Kidney epithelial cell (primary cell): ENCODE measurements at regions not wholly inside any gene's neighbourhood (a gene's known extent, or its start where the extent isn't known, plus 50 kb on each side); places are given as distances from the start of the nearest gene placed in this dataset.

Experiments used
- DNase-seq: peaks from one replicate; pipeline ENCODE4 v3.0.0-alpha.2; 2010; ENCODE audit warnings: low read depth
- H3K27me3 ChIP-seq: 2 replicates; pipeline ENCODE4 v1.6.0; 2011; ENCODE audit warnings: low read length; ENCODE audit not compliant: control insufficient read depth, insufficient read depth
- H3K36me3 ChIP-seq: 2 replicates; pipeline ENCODE4 v1.5.1; 2011; ENCODE audit warnings: low read length; ENCODE audit not compliant: control insufficient read depth, insufficient read depth
- H3K4me3 ChIP-seq: 2 replicates; pipeline ENCODE4 v1.5.1; 2011; ENCODE audit warnings: low read depth, mild to moderate bottlenecking, control low read depth, low read length
- TF ChIP-seq, protein P1 (sequence below): IDR thresholded peaks from 2 replicates; pipeline ENCODE4 v1.5.1; 2011; ENCODE audit warnings: mild to moderate bottlenecking, moderate library complexity, low read length, control low read depth, inconsistent platforms; ENCODE audit not compliant: insufficient read depth, poor library complexity, severe bottlenecking

DNA sequence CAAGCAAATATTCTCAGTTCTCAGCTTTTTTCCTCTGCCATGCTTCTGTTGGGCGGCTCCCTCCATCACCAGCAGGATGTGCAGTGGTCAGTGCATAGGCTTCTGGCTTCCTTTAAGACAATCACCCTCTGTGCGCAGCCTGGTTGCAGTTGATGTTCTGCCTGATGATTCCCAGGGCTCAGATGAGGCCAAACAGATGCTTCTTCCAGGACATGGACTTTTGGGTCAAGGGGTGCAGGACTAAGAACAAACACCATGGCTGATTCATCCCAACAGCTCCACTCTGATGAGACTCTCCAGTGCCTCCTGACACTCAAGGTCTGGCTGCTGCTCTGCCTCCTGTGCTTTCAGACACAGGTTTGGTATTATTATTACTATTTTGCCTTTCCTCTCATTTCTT lies 554.8 kb upstream of the CDH4 start:
- Histone ChIP-seq H3K27me3 (no peaks in the 10 kb centered on the region), H3K4me3 (no peak overlapping the region), H3K36me3 (no peaks in the 10 kb centered on the region)
- DNase-seq = no peak
- TF ChIP-seq, protein P1, sequence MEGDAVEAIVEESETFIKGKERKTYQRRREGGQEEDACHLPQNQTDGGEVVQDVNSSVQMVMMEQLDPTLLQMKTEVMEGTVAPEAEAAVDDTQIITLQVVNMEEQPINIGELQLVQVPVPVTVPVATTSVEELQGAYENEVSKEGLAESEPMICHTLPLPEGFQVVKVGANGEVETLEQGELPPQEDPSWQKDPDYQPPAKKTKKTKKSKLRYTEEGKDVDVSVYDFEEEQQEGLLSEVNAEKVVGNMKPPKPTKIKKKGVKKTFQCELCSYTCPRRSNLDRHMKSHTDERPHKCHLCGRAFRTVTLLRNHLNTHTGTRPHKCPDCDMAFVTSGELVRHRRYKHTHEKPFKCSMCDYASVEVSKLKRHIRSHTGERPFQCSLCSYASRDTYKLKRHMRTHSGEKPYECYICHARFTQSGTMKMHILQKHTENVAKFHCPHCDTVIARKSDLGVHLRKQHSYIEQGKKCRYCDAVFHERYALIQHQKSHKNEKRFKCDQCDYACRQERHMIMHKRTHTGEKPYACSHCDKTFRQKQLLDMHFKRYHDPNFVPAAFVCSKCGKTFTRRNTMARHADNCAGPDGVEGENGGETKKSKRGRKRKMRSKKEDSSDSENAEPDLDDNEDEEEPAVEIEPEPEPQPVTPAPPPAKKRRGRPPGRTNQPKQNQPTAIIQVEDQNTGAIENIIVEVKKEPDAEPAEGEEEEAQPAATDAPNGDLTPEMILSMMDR = no peak

DNA sequence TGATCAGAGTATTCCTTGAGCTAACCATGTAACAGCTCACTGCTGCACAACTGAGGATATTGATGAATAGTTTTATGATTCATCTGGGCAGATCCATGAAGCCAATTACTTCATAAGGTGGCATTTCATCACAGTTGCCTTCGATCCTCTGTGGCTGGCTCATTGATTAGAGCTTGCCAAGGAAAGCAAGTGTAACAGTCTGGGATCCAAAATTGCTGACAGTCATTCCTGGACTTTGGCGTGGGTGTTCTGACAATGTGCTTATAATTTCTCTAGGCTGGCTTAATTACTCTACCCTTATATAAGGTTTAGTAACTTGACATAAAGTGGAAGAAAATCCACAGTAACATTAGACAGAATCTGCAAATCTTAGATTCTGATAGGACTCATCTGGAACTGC lies 551.3 kb upstream of the CDH4 start:
- no peak for DNase-seq
- TF ChIP-seq, protein P1 = no peak
- Histone ChIP-seq H3K27me3 (no peaks in the 10 kb centered on the region), H3K4me3 (no peak overlapping the region), H3K36me3 (no peaks in the 10 kb centered on the region)

DNA sequence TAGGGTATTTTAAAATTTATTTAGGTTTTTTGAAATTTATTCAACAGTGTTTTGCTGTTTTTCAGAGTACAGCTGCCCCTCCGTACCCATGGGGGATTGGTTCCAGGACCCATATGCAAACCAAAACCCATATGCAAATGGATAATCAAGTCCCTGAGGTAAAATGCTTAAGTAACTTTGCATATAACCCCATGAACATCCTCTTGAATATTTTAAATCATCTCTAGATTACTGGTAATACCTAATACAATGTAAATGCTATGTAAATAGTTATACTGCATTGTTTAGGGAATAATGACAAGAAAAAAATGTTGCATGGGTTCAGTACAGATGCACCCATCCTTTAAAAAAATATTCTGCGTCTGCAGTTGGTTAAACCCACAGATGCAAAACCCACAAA lies 547.9 kb upstream of the CDH4 start:
- H3K27me3 ChIP-seq = no peaks in the 10 kb centered on the region
- no peak overlapping the region for H3K4me3 ChIP-seq
- H3K36me3 ChIP-seq = no peaks in the 10 kb centered on the region
- TF ChIP-seq, protein P1 = no peak
- no peak for DNase-seq

DNA sequence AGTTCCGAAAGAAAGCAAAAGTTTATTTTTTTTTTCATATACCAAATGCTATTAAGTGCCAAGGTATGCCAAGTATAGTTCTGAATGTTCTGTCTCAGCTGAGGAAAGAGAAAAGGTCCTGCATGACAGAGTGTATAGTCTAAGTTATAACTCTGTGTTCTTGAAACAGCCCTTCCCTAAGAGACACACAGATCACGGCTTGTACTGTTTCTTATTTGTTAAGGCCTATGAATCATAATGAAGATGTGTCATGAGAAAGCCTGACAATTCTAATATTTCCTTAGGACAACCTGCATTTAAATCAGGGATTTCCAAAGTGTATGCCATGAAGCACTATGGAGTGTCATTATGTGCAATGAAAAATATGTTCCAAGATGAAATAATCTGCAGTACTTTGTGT lies 538.7 kb upstream of the CDH4 start:
- Histone ChIP-seq H3K4me3 (no peak overlapping the region), H3K27me3 (peaks cover 2% of the 10 kb centered on the region), H3K36me3 (no peaks in the 10 kb centered on the region)
- TF ChIP-seq, protein P1 = no peak
- DNase-seq = no peak

DNA sequence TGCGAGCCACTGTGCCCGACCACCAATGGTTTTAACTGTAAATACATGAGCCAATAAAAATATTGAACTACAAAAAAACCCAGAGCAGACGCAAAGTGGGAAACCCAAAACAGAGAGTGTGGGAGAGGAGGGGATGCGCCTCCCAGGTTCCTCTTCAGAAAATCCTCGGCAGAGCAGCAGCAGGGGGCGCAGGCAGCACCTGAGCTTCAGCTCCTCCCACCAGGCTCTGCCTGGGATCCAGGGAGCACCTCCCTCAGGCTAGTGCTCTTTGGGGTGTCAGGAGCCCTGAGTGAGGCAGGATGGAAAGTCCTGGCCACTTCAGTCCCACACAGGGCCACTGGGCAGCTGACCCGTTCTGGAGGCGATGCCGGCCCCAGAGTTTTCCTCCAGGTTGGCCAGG lies 536.9 kb upstream of the CDH4 start:
- H3K4me3 ChIP-seq = no peak overlapping the region
- no peak for DNase-seq
- TF ChIP-seq, protein P1 = peak; percentile 13

DNA sequence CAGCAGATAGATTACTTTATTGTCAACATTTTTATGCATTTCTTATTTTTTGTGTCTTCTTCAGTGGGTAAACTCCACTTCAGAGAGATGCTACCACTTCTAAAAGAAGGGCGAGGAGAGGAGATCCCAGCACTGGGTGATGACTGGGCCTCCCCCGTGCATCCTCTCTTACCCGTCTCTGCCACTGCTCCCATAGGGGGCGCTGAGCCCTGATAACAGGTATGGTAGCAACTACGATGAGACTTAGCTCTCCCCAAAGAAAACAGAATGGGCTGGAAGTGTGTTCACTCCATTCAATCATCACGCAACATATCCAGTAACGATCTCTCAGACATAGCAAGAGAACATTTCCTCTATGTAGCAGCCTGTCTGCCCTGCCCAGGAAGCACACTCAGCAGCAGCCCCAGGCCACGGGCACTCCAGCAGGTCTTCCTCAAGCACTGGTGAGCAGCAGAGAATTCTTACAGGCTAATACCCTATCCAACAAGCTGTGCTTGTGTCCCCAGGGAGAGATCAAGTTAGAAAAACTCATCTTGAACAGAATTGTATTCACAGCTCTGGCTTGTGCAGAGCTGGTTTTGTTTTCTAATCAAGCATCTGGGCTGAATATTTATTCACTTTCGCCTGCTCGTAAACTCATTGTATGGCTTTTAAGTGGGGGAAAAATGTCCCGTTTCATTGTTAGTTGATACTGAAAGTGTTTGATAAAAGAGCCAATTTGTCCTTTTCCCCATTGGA lies 533.1 kb upstream of the CDH4 start:
- Histone ChIP-seq H3K4me3 (no peak overlapping the region), H3K36me3 (no peaks in the 10 kb centered on the region), H3K27me3 (peaks cover 2% of the 10 kb centered on the region)
- DNase-seq = no peak
- TF ChIP-seq, protein P1 = no peak

More for the DNA sequence above, 536.9 kb upstream of the CDH4 start:
- no peaks in the 10 kb centered on the region for H3K36me3 ChIP-seq
- peaks cover 2% of the 10 kb centered on the region for H3K27me3 ChIP-seq
